WI38 (cell line): ENCODE measurements at regions not wholly inside any gene's neighbourhood (a gene's known extent, or its start where the extent isn't known, plus 50 kb on each side); places are given as distances from the start of the nearest gene placed in this dataset.

Experiments
- H3K4me3 ChIP-seq: 2 replicates; pipeline ENCODE4 v1.5.1; 2011; ENCODE audit warnings: low read depth, mild to moderate bottlenecking, control low read depth, low read length
- CTCF ChIP-seq: IDR thresholded peaks from 2 replicates; pipeline ENCODE4 v1.5.1; 2012; ENCODE audit warnings: low read depth, mild to moderate bottlenecking, control low read depth, low read length

GRCh38 chr12:127712561-127712960, 554.4 kb upstream of the TMEM132C start:
- no peak overlapping the region for H3K4me3 ChIP-seq
- no peak for TF ChIP-seq CTCF

GRCh38 chr12:127716166-127716565, 550.8 kb upstream of the TMEM132C start:
- TF ChIP-seq CTCF: no peak
- no peak overlapping the region for H3K4me3 ChIP-seq

GRCh38 chr12:127717278-127717677, 549.7 kb upstream of the TMEM132C start:
- no peak overlapping the region for H3K4me3 ChIP-seq
- TF ChIP-seq CTCF: no peak

GRCh38 chr12:127720334-127720733, 546.6 kb upstream of the TMEM132C start:
- no peak for TF ChIP-seq CTCF
- no peak overlapping the region for H3K4me3 ChIP-seq

GRCh38 chr12:127722611-127723010, 544.4 kb upstream of the TMEM132C start:
- H3K4me3 ChIP-seq: no peak overlapping the region
- TF ChIP-seq CTCF: no peak

- H3K4me3 ChIP-seq: no peak overlapping the region
- no peak for TF ChIP-seq CTCF
These were observed 543.7 kb upstream of the TMEM132C start for GRCh38 chr12:127723251-127723650.

- TF ChIP-seq CTCF: no peak
- no peak overlapping the region for H3K4me3 ChIP-seq
These were observed 540.2 kb upstream of the TMEM132C start for GRCh38 chr12:127726671-127727315.
